Sigmoid colon (tissue), 4 donors: ENCODE measurements at regions not wholly inside any gene's neighbourhood (a gene's known extent, or its start where the extent isn't known, plus 50 kb on each side); places are given as distances from the start of the nearest gene placed in this dataset.

Source experiments
- EP300 ChIP-seq, 4 donors: sonication (generic); formaldehyde crosslinking; IDR thresholded peaks; one replicate each; pipeline ENCODE4 v1.6.1; 2017; ENCODE audit warnings: antibody characterized with exemption in 4 of 4
- POLR2A ChIP-seq, 2 donors: fragments of 450-650 bp; IDR thresholded peaks; one replicate each; pipeline ENCODE4 v1.6.1; 2016; ENCODE audit warnings: antibody characterized with exemption in 2 of 2, mild to moderate bottlenecking in 2 of 2, moderate library complexity in 2 of 2

DNA sequence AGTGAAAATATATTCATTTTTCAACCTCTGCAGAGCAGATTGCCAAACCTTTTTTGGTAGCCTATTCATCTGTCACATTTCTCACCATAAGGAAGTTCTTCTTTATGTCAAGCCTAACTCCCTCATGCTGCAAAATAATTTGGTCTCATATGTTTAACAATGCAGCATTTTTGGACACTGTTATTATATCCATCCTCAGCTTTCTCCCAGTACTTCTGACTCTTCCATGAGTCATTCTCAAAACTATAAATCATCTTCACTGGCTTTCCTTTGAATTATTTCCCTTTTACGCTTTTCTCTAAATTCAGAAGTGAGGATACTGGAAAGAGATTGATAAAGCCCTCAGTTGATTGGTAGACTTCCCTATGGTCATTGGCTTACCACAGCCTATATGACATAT is 192.2 kb downstream of the TPBG start:
- TF ChIP-seq POLR2A (IDR thresholded peaks at IDR 0.05) (no peak), EP300 (IDR thresholded peaks at IDR 0.05) (no peak)
